CD4-positive, CD25-positive, alpha-beta regulatory T cell (primary cell): ENCODE measurements at regions not wholly inside any gene's neighbourhood (a gene's known extent, or its start where the extent isn't known, plus 50 kb on each side); places are given as distances from the start of the nearest gene placed in this dataset.

ENCODE experiments used
- ATAC-seq, 2 donors: fragments of 150-1000 bp; cut with Tn5 transposase; one replicate each; pipeline ENCODE4 v1.10.0; 2021; ENCODE audit warnings: low read depth in 2 of 2, moderate number of reproducible peaks in 2 of 2, moderate library complexity in 1 of 2
- DNase-seq, 3 donors: peaks; one replicate each; pipeline versions ENCODE4 v3.0.0 to v3.0.0-alpha.2; 2012 to 2022; ENCODE audit warnings: mixed read lengths in 1 of 3
- H3K27ac ChIP-seq: one replicate; pipeline ENCODE4 v1.7.0; 2013; ENCODE audit warnings: mild to moderate bottlenecking, low read length; ENCODE audit not compliant: insufficient read depth, poor library complexity, severe bottlenecking
- H3K27me3 ChIP-seq: one replicate; pipeline ENCODE4 v1.7.0; 2013; ENCODE audit warnings: low read length; ENCODE audit not compliant: control insufficient read depth, insufficient read depth
- H3K36me3 ChIP-seq: one replicate; pipeline ENCODE4 v1.7.0; 2013; ENCODE audit warnings: mild to moderate bottlenecking, low read length, moderate library complexity; ENCODE audit not compliant: control insufficient read depth, insufficient read depth
- H3K4me1 ChIP-seq: 2 replicates; pipeline ENCODE4 v1.7.0; 2013; ENCODE audit warnings: mild to moderate bottlenecking, low read length; ENCODE audit not compliant: insufficient read depth, control insufficient read depth, poor library complexity, severe bottlenecking
- H3K4me3 ChIP-seq: one replicate; pipeline ENCODE4 v1.7.0; 2013; ENCODE audit warnings: low read depth, mild to moderate bottlenecking, low read length, moderate library complexity
- H3K9me3 ChIP-seq, 2 experiments: 1 replicate in 1 of 2; 2 replicates in 1 of 2; pipeline ENCODE4 v1.7.0; 2013; ENCODE audit warnings: low read length in 2 of 2, mild to moderate bottlenecking in 1 of 2, moderate library complexity in 1 of 2; ENCODE audit not compliant: control insufficient read depth in 2 of 2
- H3K27ac Mint-ChIP-seq, 3 donors: one replicate each; pipeline ENCODE4 v1.8.0; 2020 to 2022; ENCODE audit warnings: mild to moderate bottlenecking in 3 of 3, mixed read lengths in 3 of 3, moderate library complexity in 2 of 3
- H3K27me3 Mint-ChIP-seq: one replicate; pipeline ENCODE4 v1.8.0; 2022; ENCODE audit warnings: mild to moderate bottlenecking, mixed read lengths
- H3K36me3 Mint-ChIP-seq: one replicate; pipeline ENCODE4 v1.8.0; 2020; ENCODE audit warnings: mixed read lengths
- H3K4me1 Mint-ChIP-seq, 4 donors: one replicate each; pipeline ENCODE4 v1.8.0; 2020 to 2022; ENCODE audit warnings: mixed read lengths in 4 of 4, mild to moderate bottlenecking in 1 of 4
- H3K4me3 Mint-ChIP-seq, 4 donors: one replicate each; pipeline ENCODE4 v1.8.0; 2020 to 2022; ENCODE audit warnings: mild to moderate bottlenecking in 4 of 4, mixed read lengths in 4 of 4, moderate library complexity in 3 of 4
- H3K9me3 Mint-ChIP-seq, 7 donors: one replicate each; pipeline ENCODE4 v1.8.0; 2020 to 2022; ENCODE audit warnings: mixed read lengths in 7 of 7, mild to moderate bottlenecking in 3 of 7, moderate library complexity in 2 of 7

DNA sequence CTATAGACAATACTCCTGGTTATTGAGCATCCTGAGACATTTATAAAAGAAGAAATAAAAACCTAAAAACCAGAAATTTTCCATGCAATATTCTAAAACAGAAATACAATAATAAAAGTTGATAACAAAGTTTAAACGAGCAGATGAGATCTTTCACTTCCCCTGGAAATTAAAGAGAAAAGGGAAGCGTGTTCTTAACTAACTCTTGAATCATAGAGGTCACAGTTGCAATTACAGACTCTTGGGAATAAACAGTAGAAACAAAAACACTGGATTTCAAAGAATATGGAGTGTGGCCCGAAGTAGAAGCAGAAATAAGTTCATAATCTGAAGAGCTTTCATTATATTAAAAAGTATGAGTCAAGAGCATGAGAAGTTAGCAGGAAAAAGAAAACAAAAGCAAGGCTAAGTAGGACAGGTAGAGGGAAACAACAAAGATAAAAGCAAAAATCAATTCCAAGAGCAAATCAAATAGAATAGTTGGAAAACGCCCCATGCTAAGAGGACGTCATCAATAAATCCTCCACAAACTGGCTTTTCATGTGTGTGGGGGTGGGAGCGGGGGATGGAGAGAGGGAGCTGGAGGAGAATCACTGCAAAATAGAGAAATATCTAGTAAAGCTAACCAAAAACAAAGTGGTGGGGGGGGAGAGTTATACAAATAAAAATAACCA, 55.2 kb upstream of the C10orf71 start:
- Histone ChIP-seq H3K27ac (no peak overlapping the region), H3K27me3 (peaks cover 2% of the 10 kb centered on the region), H3K36me3 (no peaks in the 10 kb centered on the region), H3K4me1 (no peaks in the 10 kb centered on the region), H3K9me3 (no peaks in the 10 kb centered on the region), H3K4me3 (no peak overlapping the region)
- ATAC-seq = no peak
- H3K4me1 Mint-ChIP-seq = no peaks in the 10 kb centered on the region
- H3K9me3 Mint-ChIP-seq = peaks cover 0 to 11% (median 3%) of the 10 kb centered on the region in 7 donors
- no peaks in the 10 kb centered on the region for H3K36me3 Mint-ChIP-seq
- no peak overlapping the region for H3K27ac Mint-ChIP-seq
- H3K4me3 Mint-ChIP-seq = no peak overlapping the region
- DNase-seq = no peak
- peaks cover 15% of the 10 kb centered on the region for H3K27me3 Mint-ChIP-seq

DNA sequence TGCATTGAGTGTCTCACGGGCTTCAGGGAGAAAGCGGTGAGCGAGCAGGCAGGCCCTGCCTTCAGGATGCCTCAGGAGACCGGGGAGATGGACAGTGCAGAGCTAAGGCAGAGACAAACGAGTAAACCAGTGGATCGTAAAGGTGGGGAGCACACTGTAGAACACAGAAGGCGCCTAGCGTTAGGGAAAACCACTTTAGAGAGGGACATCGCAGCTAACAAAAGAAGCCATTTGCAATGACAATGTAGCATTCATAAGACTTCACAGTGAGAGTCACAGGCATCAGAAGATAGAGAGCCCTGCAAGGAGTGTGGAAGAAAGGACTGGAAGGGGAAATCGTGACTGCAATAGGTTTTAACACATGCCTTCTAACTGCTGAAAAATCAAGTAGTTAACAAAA, 54.9 kb upstream of the TMEM273 start:
- peaks cover 2% of the 10 kb centered on the region for H3K27me3 ChIP-seq
- no peaks in the 10 kb centered on the region for H3K4me1 ChIP-seq
- H3K36me3 ChIP-seq = no peaks in the 10 kb centered on the region
- ATAC-seq (no peak), DNase-seq (no peak)
- no peak overlapping the region for H3K4me3 Mint-ChIP-seq
- no peaks in the 10 kb centered on the region for H3K36me3 Mint-ChIP-seq
- peaks cover 0 to 11% (median 2%) of the 10 kb centered on the region in 7 donors for H3K9me3 Mint-ChIP-seq
- H3K9me3 ChIP-seq = no peaks in the 10 kb centered on the region
- H3K27ac Mint-ChIP-seq = peak overlapping the region in 1 of 3 donors; percentile 48
- H3K4me3 ChIP-seq = no peak overlapping the region
- H3K27me3 Mint-ChIP-seq = peaks cover 18% of the 10 kb centered on the region
- no peaks in the 10 kb centered on the region for H3K4me1 Mint-ChIP-seq
- no peak overlapping the region for H3K27ac ChIP-seq

DNA sequence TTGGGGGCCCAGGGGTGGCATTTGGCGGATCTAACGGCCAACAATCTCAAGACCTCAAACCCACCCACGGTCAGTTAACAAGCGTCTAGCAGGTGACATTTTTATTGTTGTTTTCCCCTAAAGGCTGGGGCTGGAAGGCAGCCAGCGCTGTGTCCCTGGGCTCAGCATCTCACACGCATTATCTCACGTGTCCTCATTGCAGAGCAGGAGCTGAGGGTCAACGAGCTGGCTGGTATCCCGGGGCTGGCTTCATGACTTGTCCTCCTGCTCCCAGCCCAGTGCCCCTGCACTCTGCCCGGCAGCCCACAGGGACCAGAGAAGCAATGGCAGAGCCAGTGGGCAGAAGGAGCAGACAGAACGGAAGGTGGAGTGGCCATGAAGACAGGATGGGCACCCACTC, 54.4 kb upstream of the TMEM273 start:
- Mint-ChIP-seq H3K4me1 (no peaks in the 10 kb centered on the region), H3K36me3 (no peaks in the 10 kb centered on the region), H3K9me3 (peaks cover 0 to 11% (median 0%) of the 10 kb centered on the region in 7 donors), H3K4me3 (no peak overlapping the region), H3K27ac (no peak overlapping the region), H3K27me3 (peaks cover 18% of the 10 kb centered on the region)
- no peak overlapping the region for H3K27ac ChIP-seq
- H3K36me3 ChIP-seq = no peaks in the 10 kb centered on the region
- peaks cover 2% of the 10 kb centered on the region for H3K27me3 ChIP-seq
- H3K4me3 ChIP-seq = no peak overlapping the region
- H3K9me3 ChIP-seq = no peaks in the 10 kb centered on the region
- no peak for ATAC-seq
- no peaks in the 10 kb centered on the region for H3K4me1 ChIP-seq
- no peak for DNase-seq

DNA sequence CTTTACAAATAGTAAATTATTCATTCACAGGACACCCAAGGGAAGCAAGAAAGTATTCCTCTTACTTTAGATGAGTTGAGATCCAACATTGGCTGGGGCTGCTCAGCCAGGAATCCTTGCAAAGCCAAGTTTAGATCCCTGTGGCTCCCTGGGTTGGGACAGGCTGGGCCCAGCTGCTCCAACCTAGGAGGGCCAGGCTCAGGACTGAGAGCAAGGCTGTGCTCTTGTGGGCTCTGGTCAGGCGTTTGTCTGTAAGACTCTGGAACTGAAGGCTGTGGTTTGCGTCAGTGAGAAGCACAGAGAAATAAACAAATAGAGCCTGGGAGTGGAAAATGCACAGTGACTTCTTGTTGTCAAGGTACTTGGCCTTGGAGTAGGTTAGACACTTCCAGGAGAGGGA, 53.2 kb upstream of the TMEM273 start:
- no peak for ATAC-seq
- H3K27me3 ChIP-seq = peaks cover 2% of the 10 kb centered on the region
- no peak overlapping the region for H3K4me3 Mint-ChIP-seq
- no peaks in the 10 kb centered on the region for H3K4me1 Mint-ChIP-seq
- no peaks in the 10 kb centered on the region for H3K36me3 ChIP-seq
- no peaks in the 10 kb centered on the region for H3K36me3 Mint-ChIP-seq
- no peaks in the 10 kb centered on the region for H3K4me1 ChIP-seq
- DNase-seq = no peak
- H3K27ac ChIP-seq = no peak overlapping the region
- peaks cover 18% of the 10 kb centered on the region for H3K27me3 Mint-ChIP-seq
- H3K27ac Mint-ChIP-seq = no peak overlapping the region
- no peak overlapping the region for H3K4me3 ChIP-seq
- H3K9me3 Mint-ChIP-seq = peaks cover 0 to 7% (median 0%) of the 10 kb centered on the region in 7 donors
- H3K9me3 ChIP-seq = no peaks in the 10 kb centered on the region

DNA sequence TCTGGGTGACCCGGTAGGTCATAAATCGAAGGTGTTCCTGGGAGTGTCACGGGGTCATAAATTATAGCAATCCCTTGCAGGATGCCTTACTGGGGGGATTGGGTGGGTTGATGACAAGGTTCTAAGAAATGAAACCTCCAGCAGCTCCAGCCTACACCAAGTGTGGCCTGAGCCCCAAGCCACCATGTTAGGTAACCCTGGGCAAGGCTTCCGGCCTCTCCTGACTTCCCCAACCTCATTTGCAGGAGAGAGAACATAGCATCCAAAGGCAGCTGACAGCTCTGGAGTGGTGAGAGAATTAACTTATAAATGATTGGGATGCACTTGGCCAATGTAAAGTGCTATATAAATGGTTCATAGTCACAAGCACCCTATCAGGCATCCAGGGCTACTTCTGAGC, 52.8 kb upstream of the TMEM273 start:
- H3K27ac Mint-ChIP-seq = no peak overlapping the region
- peaks cover 0 to 7% (median 0%) of the 10 kb centered on the region in 7 donors for H3K9me3 Mint-ChIP-seq
- no peak overlapping the region for H3K27ac ChIP-seq

More for the DNA sequence above, 52.8 kb upstream of the TMEM273 start:
- Mint-ChIP-seq H3K36me3 (no peaks in the 10 kb centered on the region), H3K4me3 (no peak overlapping the region), H3K4me1 (no peaks in the 10 kb centered on the region), H3K27me3 (peaks cover 18% of the 10 kb centered on the region)
- DNase-seq = no peak
- Histone ChIP-seq H3K4me1 (no peaks in the 10 kb centered on the region), H3K9me3 (no peaks in the 10 kb centered on the region), H3K4me3 (no peak overlapping the region), H3K36me3 (no peaks in the 10 kb centered on the region), H3K27me3 (peaks cover 2% of the 10 kb centered on the region)
- ATAC-seq = no peak
